GM13977 (cell line): ENCODE measurements at regions not wholly inside any gene's neighbourhood (a gene's known extent, or its start where the extent isn't known, plus 50 kb on each side); places are given as distances from the start of the nearest gene placed in this dataset.

Source experiments
- DNase-seq: peaks from one replicate; pipeline ENCODE4 v3.0.0; 2012; ENCODE audit warnings: low spot score
- CTCF ChIP-seq: IDR thresholded peaks from 2 replicates; pipeline ENCODE4 v1.5.1; 2012; ENCODE audit warnings: mild to moderate bottlenecking, control low read depth; ENCODE audit not compliant: insufficient read depth; ENCODE audit errors: extremely low read depth, missing control alignments
- in situ Hi-C: fragments of 300-500 bp; cut with MboI; formaldehyde crosslinking; loops from one replicate; pipeline ENCODE4 v1.12.0; 2022; ENCODE audit warnings: low sequenced_read_pairs, low pct_unique_long_range_greater_than_20kb, mixed read lengths, inconsistent platforms; ENCODE audit not compliant: unreplicated experiment

- TF ChIP-seq CTCF, result no peak
- in situ Hi-C loops, result no loop called here
- DNase-seq, result no peak
These were observed 450.2 kb downstream of the CDH26 start for GRCh38 chr20:60408435-60408834.

GRCh38 chr20:60410618-60411264 is 452.5 kb downstream of the CDH26 start:
- no peak for TF ChIP-seq CTCF
- in situ Hi-C loops, result no loop called here
- DNase-seq, result no peak

GRCh38 chr20:60411813-60412212 is 453.6 kb downstream of the CDH26 start:
- no peak for DNase-seq
- in situ Hi-C loops, result no loop called here
- no peak for TF ChIP-seq CTCF

- in situ Hi-C loops, result no loop called here
- no peak for TF ChIP-seq CTCF
- no peak for DNase-seq
These were observed 462.5 kb downstream of the CDH26 start for GRCh38 chr20:60420676-60421229.

- no peak for DNase-seq
- no peak for TF ChIP-seq CTCF
- in situ Hi-C loops, result no loop called here
These were observed 464.6 kb downstream of the CDH26 start for GRCh38 chr20:60422848-60423247.

GRCh38 chr20:60424267-60424902 is 466.2 kb downstream of the CDH26 start:
- in situ Hi-C loops, result no loop called here
- no peak for DNase-seq

More at GRCh38 chr20:60424267-60424902, 466.2 kb downstream of the CDH26 start:
- no peak for TF ChIP-seq CTCF
